EH (cell line): ENCODE measurements at regions not wholly inside any gene's neighbourhood (a gene's known extent, or its start where the extent isn't known, plus 50 kb on each side); places are given as distances from the start of the nearest gene placed in this dataset.

Source experiments
- DNase-seq: peaks from one replicate; pipeline ENCODE4 v3.0.0-alpha.2; 2015; ENCODE audit warnings: low read depth

DNA sequence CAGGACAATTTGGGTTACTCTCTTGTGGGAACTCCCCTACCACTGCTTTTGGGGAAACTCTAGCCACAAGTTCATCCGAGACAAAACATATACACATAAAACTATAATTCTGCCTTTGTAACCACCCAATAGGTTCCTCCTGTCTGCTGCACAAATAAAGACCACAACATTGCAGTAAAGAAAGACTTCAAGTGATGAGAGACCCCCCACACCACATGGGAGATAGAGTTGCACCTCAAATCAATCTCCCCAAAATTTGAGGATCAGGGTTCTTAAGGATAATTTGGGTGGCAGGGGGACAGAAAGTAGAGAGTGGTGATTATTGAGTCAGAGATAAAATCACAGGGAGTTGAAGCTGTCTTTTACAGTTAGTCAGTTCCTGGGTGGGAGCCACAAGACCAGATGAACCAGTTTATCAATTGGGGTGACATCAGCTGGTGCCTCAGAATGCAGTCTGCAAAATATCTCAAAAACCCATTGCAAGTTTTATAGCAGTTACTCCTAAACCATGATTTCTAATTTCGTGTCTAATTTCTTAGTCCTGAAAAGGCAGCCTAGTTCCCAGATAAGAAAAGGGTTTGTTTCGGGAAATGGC lies 1348.5 kb downstream of the PCDH9 start:
- DNase-seq: no peak

GRCh38 chr13:65875031-65875430 lies 1355.1 kb downstream of the PCDH9 start:
- no peak for DNase-seq

- DNase-seq: no peak
These were observed 1357.7 kb downstream of the PCDH9 start for GRCh38 chr13:65872448-65872847.

DNA sequence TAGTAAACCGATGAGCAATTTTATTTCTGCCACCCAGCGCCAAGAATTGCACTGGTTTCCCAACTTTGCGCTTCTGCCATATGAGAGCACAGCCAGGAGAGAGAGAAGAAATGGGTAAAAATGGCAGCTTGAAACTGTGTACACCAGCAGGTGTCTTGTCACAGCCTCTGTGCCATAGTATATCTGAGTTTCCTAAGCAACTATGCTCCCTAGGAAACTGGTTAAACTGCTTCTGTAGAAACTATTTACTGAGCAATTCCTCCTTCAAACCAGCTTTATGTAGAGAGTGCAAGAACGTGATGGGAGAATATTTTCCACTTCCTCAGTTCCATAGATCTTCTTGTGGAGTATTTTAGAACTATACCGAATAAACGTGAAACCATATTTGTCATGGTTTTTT lies 1361.3 kb downstream of the PCDH9 start:
- DNase-seq: no peak

DNA sequence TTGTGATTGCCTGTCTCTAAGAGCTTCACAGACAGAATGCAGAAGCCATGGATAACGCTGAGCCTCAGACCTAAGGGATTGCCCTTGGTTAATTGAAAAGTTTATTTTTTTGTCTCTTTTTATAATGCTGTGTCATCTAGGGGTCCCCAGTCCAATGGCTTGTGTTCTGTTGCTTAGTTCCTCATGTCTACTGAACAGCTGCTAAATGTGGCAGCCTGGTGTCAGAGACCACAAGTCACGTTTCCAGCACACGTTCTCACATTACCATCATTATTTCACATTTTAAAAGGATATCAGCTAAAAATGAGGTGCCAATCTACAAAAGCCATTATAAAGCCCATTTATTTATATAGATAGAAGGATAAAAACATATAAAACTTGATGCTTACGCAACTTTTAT lies 1362.0 kb downstream of the PCDH9 start:
- no peak for DNase-seq

DNA sequence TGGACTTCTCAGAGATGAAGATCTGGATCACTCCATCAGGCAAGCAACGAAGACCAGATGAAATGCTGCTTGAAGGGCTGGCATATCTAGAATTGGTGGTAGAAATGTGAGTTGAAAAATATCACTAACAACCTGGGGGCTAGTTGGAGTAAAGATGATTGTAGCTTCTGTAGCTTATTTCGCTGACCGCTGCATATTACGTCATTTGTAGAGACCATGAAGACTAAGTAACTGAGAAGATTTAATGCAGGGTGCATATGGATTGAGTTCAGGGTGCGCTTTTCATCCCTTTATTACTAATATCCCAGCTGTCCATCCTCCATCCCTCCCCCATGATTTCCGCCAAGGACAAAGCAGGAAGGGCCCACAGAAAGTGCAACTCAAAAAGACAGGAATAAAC lies 1364.0 kb downstream of the PCDH9 start:
- no peak for DNase-seq

GRCh38 chr13:65865206-65865605 lies 1364.9 kb downstream of the PCDH9 start:
- DNase-seq: no peak

DNA sequence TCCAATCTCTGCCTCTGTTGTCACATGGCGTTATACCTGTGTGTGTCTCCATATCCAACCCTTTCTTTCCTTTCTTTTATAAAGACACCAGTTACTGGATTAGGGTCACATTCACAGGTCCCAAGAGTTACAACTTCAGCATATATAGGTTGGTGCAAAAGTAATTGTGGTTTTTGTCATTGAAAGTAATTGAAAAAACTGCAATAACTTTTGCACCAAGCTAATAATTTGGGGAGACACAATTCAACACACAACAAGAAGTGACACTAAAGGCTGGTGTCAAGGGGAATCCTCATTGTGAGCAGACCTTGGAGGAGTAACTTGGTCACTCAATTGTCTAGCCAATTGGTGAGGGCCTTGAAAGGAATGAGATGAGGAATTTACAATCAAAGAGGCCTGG lies 1366.1 kb downstream of the PCDH9 start:
- DNase-seq: no peak

GRCh38 chr13:65860306-65860705 lies 1369.8 kb downstream of the PCDH9 start:
- no peak for DNase-seq

DNA sequence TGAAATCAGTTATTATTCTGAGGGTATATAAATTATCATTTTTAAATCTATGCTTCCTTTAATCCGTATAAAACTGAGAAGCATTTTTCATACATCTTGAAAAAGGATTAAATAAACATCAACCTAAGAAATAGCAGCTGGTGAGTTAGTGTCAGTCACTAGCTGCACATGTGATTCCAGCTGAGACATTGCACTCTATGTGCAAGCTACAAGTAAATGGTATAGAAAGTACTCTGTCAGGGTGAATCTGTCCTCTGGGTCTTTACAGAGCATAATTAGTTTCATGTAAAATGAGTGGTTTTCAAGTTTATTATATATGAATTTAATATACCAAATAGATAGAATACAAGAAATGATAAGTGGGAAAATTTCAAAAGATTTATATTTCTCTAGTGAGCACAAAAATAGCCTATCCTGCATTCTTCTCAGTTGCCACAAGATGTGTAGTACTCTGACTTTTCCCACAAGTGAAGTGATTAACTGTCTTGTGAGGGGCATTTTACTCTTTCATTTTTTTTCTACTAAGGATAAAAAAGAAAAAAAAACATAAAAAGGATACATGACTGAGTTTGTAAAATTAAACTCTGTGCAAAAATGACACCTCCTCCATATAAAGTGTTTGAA lies 1372.1 kb downstream of the PCDH9 start:
- no peak for DNase-seq

DNA sequence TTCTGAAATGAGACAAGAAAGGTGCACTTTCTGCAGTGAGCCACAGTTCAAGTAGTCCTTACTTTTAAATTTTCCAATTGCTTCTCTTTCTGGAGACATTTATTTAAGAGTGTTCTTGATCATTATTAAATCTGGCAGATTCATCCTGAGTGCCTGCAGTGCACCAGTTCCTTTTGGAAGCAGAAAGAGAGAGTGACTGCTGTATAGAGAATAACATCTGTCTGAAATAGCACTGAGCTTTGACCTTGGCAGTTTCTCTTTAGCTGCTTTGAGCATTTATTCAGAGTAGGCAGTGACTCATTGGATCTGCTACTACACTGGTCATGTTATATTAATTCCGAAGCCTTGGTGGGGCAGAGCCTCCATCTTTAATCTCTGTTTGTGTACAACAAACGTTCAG lies 1373.7 kb downstream of the PCDH9 start:
- DNase-seq: peak; percentile 38

- DNase-seq: no peak
These were observed 1374.8 kb downstream of the PCDH9 start for GRCh38 chr13:65855242-65855805.

DNA sequence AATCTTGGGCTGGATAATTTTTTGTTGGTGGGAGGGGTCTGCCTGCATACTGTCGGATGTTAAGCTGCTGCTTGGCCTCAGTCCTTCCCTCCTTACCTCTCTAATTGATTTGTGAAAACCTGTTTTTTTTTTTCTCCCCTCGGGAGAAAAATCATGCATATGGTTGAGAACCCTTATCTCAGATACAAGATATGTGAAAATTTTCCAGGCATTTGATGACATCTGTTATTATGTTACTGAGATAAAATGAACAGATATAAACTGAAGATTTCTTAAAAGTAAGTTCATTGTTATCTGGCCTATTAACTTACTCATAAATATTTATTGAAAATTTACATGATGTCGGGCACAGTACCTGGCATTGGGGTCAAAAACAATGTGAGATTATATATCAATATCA lies 1375.7 kb downstream of the PCDH9 start:
- no peak for DNase-seq

DNA sequence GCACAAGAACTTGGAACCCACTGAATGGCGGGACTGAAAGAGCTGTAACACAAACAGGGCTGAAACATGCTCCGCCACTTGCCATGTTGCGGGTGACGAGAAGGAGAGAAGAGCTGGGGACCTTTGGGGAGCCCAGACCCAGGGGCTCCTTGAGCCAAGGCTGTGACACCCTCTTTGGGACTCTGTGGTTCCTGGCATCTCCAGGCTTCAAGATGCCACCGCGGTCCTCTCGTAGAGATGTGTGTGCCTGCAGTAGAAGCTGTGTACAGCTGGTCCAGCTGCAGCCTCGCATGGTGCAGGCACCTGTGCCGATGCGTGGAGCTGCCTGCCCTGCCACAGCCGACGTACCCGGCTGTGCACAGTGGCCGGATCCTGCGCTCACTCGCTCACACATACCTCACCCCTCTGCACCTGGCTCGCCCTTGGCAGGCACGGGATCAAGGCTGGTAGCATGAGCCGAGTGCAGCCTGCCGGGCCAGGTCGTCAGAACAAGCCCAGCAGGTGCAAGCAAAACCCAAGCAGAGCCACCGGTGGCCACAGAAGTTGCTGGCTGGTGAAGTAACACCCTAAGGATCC lies 1385.8 kb downstream of the PCDH9 start:
- no peak for DNase-seq

DNA sequence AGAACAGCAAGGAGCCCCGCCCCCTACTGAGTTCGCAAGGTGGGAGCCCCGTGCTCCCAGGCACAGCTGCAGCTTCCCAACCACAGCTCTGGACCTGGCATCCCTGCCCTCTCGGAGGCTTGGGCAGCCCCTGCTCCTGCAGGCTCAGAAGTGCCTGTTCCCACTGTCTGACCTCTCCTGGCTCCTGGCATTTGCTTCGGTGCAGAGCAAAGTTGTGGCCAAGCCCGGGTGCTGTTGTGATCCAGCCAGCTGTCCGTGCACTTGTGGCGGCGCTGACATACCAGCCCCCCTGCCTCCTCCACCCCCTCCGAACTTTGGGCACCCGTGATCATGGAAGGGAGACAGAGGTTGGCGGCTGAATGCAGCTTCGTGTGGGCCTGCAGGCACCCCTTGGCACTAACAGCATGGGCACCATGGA lies 1386.8 kb downstream of the PCDH9 start:
- no peak for DNase-seq

DNA sequence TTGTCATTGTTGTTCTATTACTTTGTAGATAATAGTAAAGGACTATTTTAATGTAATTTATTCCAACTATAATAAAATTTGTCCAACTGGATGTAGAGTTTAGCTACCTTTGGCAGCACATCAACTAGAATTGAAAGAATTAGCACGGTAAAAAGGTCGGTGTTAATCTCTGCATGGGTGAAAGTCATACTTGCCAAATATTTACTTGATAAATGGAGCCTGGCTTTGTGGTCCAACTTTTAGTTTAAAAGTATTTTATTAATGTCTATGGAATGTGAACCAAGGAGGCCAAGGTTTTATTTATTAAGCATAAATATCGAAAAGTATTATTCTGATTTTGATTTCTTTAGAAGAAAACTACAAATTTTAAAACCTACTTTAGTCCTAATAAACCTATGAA lies 1389.0 kb downstream of the PCDH9 start:
- DNase-seq: no peak

DNA sequence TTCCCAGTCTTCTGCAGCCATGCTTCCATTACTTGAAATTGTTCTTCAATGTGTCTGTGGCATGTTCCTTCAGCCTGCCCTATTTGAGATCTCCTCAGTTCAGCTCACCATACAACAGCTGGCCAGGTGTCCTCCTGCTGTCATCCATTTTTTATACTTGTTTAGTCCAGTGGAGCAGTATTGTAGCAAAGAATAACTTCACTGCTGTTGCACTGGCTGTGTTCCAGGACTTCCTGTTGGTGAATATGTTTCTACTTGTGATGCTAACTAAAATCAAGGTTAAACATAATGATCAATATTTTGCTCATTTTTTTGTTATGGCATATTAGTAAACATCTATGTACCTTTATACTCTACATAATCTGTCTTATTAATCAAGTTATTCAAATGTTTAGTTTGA lies 1394.1 kb downstream of the PCDH9 start:
- no peak for DNase-seq

DNA sequence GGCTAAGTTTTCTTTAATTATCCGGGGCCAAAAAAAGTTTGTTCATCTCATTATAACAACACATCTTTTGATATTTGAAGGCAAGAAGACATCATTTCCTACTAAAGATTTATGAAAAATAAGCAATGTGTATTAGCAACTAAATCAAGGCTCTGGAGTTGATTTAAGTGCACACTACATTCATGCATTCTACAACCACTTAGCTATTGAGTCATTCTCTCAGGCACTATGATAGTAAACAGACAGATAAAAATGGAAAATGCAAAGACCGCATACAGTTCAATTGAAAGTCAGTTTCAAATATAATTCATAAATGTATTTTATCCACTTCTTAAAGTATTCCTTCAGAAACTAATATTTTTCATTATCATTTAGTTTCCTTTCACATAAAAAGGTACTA lies 1395.2 kb downstream of the PCDH9 start:
- no peak for DNase-seq

DNA sequence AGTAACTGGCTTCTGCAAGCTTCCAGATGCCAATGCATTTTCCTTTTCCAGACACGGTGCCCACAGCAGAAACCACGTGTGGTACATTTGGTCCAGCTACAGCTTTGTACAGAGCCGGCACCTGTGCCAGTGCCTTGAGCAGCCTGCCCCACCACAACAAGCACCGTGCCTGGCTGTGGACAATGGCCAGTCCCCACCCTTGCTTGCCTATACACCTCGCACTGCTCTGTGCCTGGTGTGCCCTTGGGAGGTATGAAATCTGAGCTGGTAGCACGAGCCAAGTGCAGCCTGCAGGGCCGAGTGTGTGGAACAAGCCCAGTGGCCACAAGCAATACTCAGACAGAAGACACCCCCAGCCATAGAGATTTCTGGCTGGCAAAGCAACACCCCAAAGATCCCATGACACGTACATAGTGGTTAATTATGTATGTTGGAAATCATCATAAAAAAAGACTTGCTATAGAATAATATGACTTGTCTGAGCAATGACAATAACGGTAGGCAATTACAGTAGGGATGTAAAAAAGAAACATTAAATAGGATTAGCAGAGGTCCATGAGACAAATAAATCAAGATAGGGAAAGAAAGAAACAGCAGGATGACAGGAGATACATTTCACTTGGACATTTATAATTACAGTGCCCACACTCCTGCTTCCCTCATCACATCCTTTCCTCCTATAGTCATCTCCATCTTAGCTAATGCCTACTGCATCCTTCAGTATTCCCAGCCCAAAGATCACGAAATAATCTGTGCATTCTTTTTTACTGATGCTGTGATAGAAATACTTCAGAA lies 1399.5 kb downstream of the PCDH9 start:
- no peak for DNase-seq

DNA sequence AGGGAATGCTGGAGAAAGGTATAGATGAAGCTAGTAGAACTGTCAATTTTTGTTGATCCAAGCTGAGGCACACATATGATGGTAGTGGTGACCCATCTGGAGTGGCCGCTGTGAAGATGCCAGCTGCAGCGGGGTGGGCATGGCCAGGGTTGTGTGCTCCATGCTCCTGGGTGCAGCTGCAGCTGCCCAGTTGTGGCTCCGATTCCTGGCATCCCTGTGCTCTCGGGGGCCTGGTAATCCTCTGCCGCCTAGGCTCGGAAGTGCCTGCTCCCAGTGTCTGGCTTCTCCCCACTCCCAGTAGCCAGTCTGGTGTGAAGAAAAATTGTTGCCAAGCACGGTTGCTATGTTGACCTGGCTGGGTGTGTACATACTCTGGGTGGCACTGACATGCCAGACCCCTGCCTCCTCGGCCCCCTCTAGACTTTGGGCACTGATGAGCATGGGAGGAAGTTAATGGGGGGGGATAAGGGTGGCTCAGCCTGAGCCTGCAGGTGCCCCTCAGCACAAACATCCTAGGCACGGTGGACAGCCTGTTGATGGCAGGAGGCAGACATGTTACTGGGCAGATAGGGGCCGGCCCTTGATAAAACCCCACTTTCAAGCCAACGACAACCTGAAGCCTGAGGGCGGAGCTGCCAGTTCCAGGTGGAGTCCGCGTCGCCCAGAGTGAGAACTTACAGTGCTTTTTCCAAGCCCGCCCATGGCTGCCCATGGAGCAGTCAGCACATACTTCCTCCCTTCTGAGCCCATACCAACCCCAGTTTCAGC lies 1400.7 kb downstream of the PCDH9 start:
- DNase-seq: no peak

DNA sequence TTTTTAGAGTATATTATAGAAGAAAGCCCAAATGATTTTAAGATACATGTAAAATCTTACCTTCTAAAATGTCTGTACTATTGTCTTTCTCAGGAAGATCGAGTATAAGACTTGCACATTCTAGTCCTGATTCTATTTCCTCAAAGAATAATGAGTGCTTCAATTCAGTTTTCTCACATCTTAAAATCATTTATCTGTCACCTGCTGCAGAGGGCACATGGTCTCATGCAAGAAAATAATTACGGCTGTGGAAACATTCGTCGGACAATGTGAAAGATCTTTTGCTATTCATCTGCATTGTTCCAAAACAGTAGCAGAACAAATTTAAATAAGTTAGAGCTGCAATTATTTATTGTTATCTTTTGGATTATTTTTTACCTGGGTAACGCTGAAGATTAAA lies 1403.5 kb downstream of the PCDH9 start:
- no peak for DNase-seq

- DNase-seq: peak; percentile 59
These were observed 1405.1 kb downstream of the PCDH9 start for GRCh38 chr13:65825039-65825438.
